ENCODE measurements at regions not wholly inside any gene's neighbourhood (a gene's known extent, or its start where the extent isn't known, plus 50 kb on each side); places are given as distances from the start of the nearest gene placed in this dataset.

DNA sequence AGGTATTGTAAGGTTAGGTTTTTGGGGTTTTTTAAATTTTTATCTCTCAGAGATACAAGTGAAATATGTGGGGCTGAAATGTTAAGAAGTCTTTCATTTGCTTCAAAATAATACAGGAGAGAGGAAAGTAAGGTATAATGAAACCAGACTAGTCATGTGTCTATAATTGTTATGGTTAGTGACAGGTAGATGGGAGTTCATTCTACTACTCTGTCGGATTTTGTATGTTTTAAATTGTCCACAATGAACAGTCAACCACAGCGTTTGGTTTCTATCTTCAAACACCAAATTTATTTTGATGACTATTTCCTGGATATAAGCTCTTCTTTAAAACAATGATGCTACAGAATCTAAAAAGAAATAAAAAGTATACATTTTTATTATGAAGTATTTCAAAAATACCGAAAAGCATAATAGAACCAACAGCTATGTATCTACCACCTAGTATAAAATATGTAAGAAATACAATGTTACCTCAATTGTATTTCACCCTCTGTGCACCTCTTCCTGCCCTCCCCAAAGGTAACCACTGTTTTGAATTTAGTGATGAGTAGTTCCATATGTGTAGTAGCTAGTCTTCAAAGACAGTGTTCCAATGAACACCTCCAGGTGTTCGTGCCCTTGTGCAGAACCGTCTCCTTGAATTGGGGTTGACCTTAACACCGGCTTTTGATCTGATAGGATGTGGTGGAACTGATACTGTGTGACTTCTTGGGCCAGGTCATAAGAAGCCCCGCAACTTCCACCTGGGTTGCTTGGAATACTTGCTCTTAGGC lies 74.8 kb upstream of the CDK1 start:
- TF ChIP-seq ZBTB7A (IDR thresholded peaks at IDR 0.05; ENCODE audit: low read depth) (no peak), TAF1 (IDR thresholded peaks at IDR 0.05; ENCODE audit: low read depth) (no peak), EGR1 (IDR thresholded peaks at IDR 0.05) (no peak), RAD21 (IDR thresholded peaks at IDR 0.05; ENCODE audit: low read depth) (no peak), CREB1 (IDR thresholded peaks at IDR 0.05; ENCODE audit: low read depth) (no peak), TEAD4 (IDR thresholded peaks at IDR 0.05) (no peak), EP300 (IDR thresholded peaks at IDR 0.05; ENCODE audit: borderline replicate concordance) (no peak), NFIC (IDR thresholded peaks at IDR 0.05) (no peak), FOXM1 (IDR thresholded peaks at IDR 0.05; ENCODE audit: borderline replicate concordance, low read depth) (no peak), USF1 (IDR thresholded peaks at IDR 0.05) (no peak), TCF12 (IDR thresholded peaks at IDR 0.05; ENCODE audit: low read depth) (no peak), CEBPB (IDR thresholded peaks at IDR 0.05) (no peak), YY1 (IDR thresholded peaks at IDR 0.05; ENCODE audit: low read depth) (no peak)
- TF ChIP-seq, protein P1, sequence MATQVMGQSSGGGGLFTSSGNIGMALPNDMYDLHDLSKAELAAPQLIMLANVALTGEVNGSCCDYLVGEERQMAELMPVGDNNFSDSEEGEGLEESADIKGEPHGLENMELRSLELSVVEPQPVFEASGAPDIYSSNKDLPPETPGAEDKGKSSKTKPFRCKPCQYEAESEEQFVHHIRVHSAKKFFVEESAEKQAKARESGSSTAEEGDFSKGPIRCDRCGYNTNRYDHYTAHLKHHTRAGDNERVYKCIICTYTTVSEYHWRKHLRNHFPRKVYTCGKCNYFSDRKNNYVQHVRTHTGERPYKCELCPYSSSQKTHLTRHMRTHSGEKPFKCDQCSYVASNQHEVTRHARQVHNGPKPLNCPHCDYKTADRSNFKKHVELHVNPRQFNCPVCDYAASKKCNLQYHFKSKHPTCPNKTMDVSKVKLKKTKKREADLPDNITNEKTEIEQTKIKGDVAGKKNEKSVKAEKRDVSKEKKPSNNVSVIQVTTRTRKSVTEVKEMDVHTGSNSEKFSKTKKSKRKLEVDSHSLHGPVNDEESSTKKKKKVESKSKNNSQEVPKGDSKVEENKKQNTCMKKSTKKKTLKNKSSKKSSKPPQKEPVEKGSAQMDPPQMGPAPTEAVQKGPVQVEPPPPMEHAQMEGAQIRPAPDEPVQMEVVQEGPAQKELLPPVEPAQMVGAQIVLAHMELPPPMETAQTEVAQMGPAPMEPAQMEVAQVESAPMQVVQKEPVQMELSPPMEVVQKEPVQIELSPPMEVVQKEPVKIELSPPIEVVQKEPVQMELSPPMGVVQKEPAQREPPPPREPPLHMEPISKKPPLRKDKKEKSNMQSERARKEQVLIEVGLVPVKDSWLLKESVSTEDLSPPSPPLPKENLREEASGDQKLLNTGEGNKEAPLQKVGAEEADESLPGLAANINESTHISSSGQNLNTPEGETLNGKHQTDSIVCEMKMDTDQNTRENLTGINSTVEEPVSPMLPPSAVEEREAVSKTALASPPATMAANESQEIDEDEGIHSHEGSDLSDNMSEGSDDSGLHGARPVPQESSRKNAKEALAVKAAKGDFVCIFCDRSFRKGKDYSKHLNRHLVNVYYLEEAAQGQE (IDR thresholded peaks at IDR 0.05; ENCODE audit: low read depth): no peak
- TF ChIP-seq, protein P2, sequence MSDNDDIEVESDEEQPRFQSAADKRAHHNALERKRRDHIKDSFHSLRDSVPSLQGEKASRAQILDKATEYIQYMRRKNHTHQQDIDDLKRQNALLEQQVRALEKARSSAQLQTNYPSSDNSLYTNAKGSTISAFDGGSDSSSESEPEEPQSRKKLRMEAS (IDR thresholded peaks at IDR 0.05): no peak

- no peak for TF ChIP-seq TAF1 (IDR thresholded peaks at IDR 0.05; ENCODE audit: low read depth)
- TF ChIP-seq ZBTB7A (IDR thresholded peaks at IDR 0.05; ENCODE audit: low read depth): no peak
These were observed 90.6 kb upstream of the CDK1 start for GRCh38 chr10:60687679-60688078.

DNA sequence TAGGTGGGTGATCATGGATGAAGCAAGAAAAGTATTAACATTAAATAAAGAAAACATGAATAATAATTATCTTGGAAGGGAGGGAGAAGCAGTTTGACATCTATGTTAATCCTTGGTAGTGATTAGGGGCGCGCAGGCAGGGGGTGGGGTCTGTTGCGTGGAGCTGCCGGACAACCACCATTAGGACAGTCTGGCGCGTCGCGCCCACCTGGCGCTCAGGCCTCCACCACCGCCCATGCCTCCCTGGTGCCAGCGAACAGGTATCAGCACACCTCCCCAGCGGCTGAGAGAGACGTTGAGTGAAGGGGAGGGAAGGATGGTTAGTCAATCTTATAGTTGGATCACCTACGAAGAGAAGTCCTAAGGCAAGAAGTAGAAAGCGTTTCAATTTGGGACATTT lies 94.2 kb upstream of the CDK1 start:
- TF ChIP-seq NFIC (IDR thresholded peaks at IDR 0.05) (no peak), CREB1 (IDR thresholded peaks at IDR 0.05; ENCODE audit: low read depth) (no peak), TCF12 (IDR thresholded peaks at IDR 0.05; ENCODE audit: low read depth) (no peak), ZBTB7A (IDR thresholded peaks at IDR 0.05; ENCODE audit: low read depth) (no peak), TAF1 (IDR thresholded peaks at IDR 0.05; ENCODE audit: low read depth) (no peak), EGR1 (IDR thresholded peaks at IDR 0.05) (no peak), RAD21 (IDR thresholded peaks at IDR 0.05; ENCODE audit: low read depth) (no peak), EP300 (IDR thresholded peaks at IDR 0.05; ENCODE audit: borderline replicate concordance) (no peak), CEBPB (IDR thresholded peaks at IDR 0.05) (no peak), TEAD4 (IDR thresholded peaks at IDR 0.05) (no peak), USF1 (IDR thresholded peaks at IDR 0.05) (no peak), YY1 (IDR thresholded peaks at IDR 0.05; ENCODE audit: low read depth) (no peak)
- TF ChIP-seq, protein P1 (IDR thresholded peaks at IDR 0.05; ENCODE audit: low read depth): no peak
- TF ChIP-seq, protein P2 (IDR thresholded peaks at IDR 0.05): no peak

DNA sequence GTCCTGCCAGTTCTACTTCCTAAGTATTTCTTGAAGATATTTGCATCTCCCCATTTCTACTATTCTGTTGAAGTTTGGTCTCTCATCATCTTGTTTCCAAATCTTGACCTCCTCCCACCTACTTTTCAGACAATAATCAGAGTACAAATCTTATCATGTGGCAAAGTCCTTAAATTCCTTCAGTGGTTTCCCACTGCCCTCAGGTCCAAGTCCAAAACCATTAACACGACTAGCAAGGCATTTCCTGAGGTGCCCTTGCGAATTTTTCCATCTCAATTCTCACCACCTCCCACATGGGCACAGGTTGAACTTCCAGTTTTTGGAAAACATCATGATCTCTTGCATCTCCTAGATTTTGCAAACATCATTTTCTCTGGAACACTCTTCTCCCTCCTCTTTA lies 97.2 kb upstream of the CDK1 start:
- no peak for TF ChIP-seq FOXM1 (IDR thresholded peaks at IDR 0.05; ENCODE audit: borderline replicate concordance, low read depth)
- no peak for TF ChIP-seq NFIC (IDR thresholded peaks at IDR 0.05)
- no peak for TF ChIP-seq CEBPB (IDR thresholded peaks at IDR 0.05)
- TF ChIP-seq ZBTB7A (IDR thresholded peaks at IDR 0.05; ENCODE audit: low read depth): no peak
- TF ChIP-seq TAF1 (IDR thresholded peaks at IDR 0.05; ENCODE audit: low read depth): no peak
- TF ChIP-seq TCF12 (IDR thresholded peaks at IDR 0.05; ENCODE audit: low read depth): no peak
- TF ChIP-seq RAD21 (IDR thresholded peaks at IDR 0.05; ENCODE audit: low read depth): no peak
- TF ChIP-seq CREB1 (IDR thresholded peaks at IDR 0.05; ENCODE audit: low read depth): no peak
- no peak for TF ChIP-seq TEAD4 (IDR thresholded peaks at IDR 0.05)
- TF ChIP-seq USF1 (IDR thresholded peaks at IDR 0.05): no peak
- TF ChIP-seq EGR1 (IDR thresholded peaks at IDR 0.05): no peak
- no peak for TF ChIP-seq EP300 (IDR thresholded peaks at IDR 0.05; ENCODE audit: borderline replicate concordance)
- TF ChIP-seq, protein P1 (IDR thresholded peaks at IDR 0.05; ENCODE audit: low read depth): no peak
- no peak for TF ChIP-seq YY1 (IDR thresholded peaks at IDR 0.05; ENCODE audit: low read depth)
- TF ChIP-seq, protein P2 (IDR thresholded peaks at IDR 0.05): no peak
